ENCODE measurements at regions not wholly inside any gene's neighbourhood (a gene's known extent, or its start where the extent isn't known, plus 50 kb on each side); places are given as distances from the start of the nearest gene placed in this dataset.
A peak's percentile ranks its signal among the peaks of the same experiment; 100 is the strongest.
"Not testable (repeated sequence)": the region's sequence is repeated elsewhere in the genome, so short reads cannot be mapped to it uniquely, and the experiment has no call there.

DNA sequence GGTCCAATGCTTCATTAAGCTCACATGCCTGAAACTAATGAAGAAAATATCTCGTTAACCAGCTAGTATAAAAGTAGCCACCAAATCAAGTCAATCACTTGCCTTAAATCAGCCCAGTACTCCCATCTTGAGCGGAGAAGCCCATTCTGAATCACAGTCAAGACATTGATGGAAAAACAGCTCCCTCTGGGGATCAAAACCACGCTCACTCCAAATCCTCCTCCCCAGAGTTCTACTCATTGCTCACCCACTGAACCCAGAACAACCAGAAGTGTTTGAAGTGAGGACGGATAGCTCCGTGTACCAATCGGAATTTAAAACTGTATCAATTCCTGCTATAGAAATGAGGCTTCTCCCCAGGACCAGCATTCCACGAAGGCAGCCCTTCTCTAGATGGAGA is 163.3 kb downstream of the UNC93B1 start:
- H3K36me3 ChIP-seq (replicated peaks in 1 of 2; ENCODE audit: control insufficient read depth in 1 of 2, insufficient read depth in 2 of 2, low read length in 2 of 2); H3K9ac ChIP-seq (ENCODE audit: insufficient read depth, low read length, poor library complexity, severe bottlenecking); H3K27me3 ChIP-seq (ENCODE audit: control insufficient read depth in 2 of 2, insufficient read depth in 2 of 2, low read length in 2 of 2); H3K27ac ChIP-seq (ENCODE audit: low read depth in 1 of 2, low read length in 2 of 2); H3K9me3 ChIP-seq (replicated peaks in 1 of 2; ENCODE audit: control insufficient read depth in 1 of 2, insufficient read depth in 1 of 2, low read length in 2 of 2); H3K4me1 Mint-ChIP-seq; H3K79me2 ChIP-seq (ENCODE audit: insufficient read depth, low read length); H3K9me3 Mint-ChIP-seq; DNase-seq; H2AFZ ChIP-seq (ENCODE audit: insufficient read depth, low read depth, low read length, poor library complexity, severe bottlenecking); H3K4me2 ChIP-seq (replicated peaks; ENCODE audit: extremely low read depth, low read length, poor library complexity, severe bottlenecking); H3K36me3 Mint-ChIP-seq; H3K4me1 ChIP-seq (ENCODE audit: control insufficient read depth in 1 of 2, insufficient read depth in 2 of 2, low read length in 2 of 2); H3K27ac Mint-ChIP-seq; intact Hi-C loops (cut with micrococcal nuclease); H3K4me3 ChIP-seq (replicated peaks in 1 of 3; ENCODE audit: low read depth in 2 of 3, low read length in 3 of 3); H4K20me1 ChIP-seq (ENCODE audit: insufficient read depth, low read length): not testable (repeated sequence)
- Mint-ChIP-seq H3K27me3 (ENCODE audit: low read depth in 3 of 3) (peaks cover 10 to 20% (median 15%) of the 10 kb centered on the region in 3 donors), H3K4me3 (peak overlapping the region in 1 of 2 donors; percentile 26)
- WGBS (ENCODE audit: insufficient coverage), result 60% methylated on average over 2 of the region's 7 CpGs

- H3K27ac Mint-ChIP-seq; intact Hi-C loops (cut with micrococcal nuclease); H3K36me3 ChIP-seq (replicated peaks in 1 of 2; ENCODE audit: control insufficient read depth in 1 of 2, insufficient read depth in 2 of 2, low read length in 2 of 2); H3K9me3 ChIP-seq (replicated peaks in 1 of 2; ENCODE audit: control insufficient read depth in 1 of 2, insufficient read depth in 1 of 2, low read length in 2 of 2); H3K27me3 ChIP-seq (ENCODE audit: control insufficient read depth in 2 of 2, insufficient read depth in 2 of 2, low read length in 2 of 2); H3K9ac ChIP-seq (ENCODE audit: insufficient read depth, low read length, poor library complexity, severe bottlenecking); H4K20me1 ChIP-seq (ENCODE audit: insufficient read depth, low read length); H3K4me1 Mint-ChIP-seq; H3K4me2 ChIP-seq (replicated peaks; ENCODE audit: extremely low read depth, low read length, poor library complexity, severe bottlenecking); H3K4me3 ChIP-seq (replicated peaks in 1 of 3; ENCODE audit: low read depth in 2 of 3, low read length in 3 of 3); H2AFZ ChIP-seq (ENCODE audit: insufficient read depth, low read depth, low read length, poor library complexity, severe bottlenecking); H3K27ac ChIP-seq (ENCODE audit: low read depth in 1 of 2, low read length in 2 of 2); H3K4me1 ChIP-seq (ENCODE audit: control insufficient read depth in 1 of 2, insufficient read depth in 2 of 2, low read length in 2 of 2); H3K36me3 Mint-ChIP-seq; H3K9me3 Mint-ChIP-seq; DNase-seq; H3K79me2 ChIP-seq (ENCODE audit: insufficient read depth, low read length); H3K4me3 Mint-ChIP-seq: not testable (repeated sequence)
- no CpG with 5 or more reads among the region's 7 CpGs for whole genome bisulfite sequencing (ENCODE audit: insufficient coverage)
- H3K27me3 Mint-ChIP-seq (ENCODE audit: low read depth in 3 of 3), result peaks cover 17 to 48% (median 21%) of the 10 kb centered on the region in 3 donors
These were observed 155.7 kb upstream of the ALDH3B2 start for GRCh38 chr11:67830152-67830551.

DNA sequence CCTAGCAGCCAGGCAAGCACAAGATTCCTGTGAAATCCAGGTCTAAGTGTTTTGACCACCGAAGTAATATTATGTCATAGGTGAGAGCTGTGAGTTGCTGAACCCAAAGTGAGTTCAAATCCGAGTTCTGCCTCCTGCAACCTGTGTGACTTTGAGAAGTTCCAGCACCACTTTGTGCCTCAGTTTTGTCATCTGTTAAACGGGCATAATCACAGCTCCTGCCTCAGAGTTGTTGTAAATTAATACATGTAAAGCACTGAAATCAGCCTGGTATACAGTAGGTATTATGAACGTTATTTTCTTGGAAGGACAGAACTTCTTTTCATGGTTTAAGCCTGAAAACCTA is 152.5 kb upstream of the ALDH3B2 start:
- H3K4me1 ChIP-seq (ENCODE audit: control insufficient read depth in 1 of 2, insufficient read depth in 2 of 2, low read length in 2 of 2); H3K4me1 Mint-ChIP-seq; H3K36me3 Mint-ChIP-seq; H4K20me1 ChIP-seq (ENCODE audit: insufficient read depth, low read length); H3K36me3 ChIP-seq (replicated peaks in 1 of 2; ENCODE audit: control insufficient read depth in 1 of 2, insufficient read depth in 2 of 2, low read length in 2 of 2); H3K27ac Mint-ChIP-seq; H3K9me3 ChIP-seq (replicated peaks in 1 of 2; ENCODE audit: control insufficient read depth in 1 of 2, insufficient read depth in 1 of 2, low read length in 2 of 2); H3K27me3 ChIP-seq (ENCODE audit: control insufficient read depth in 2 of 2, insufficient read depth in 2 of 2, low read length in 2 of 2); intact Hi-C loops (cut with micrococcal nuclease); DNase-seq; H3K79me2 ChIP-seq (ENCODE audit: insufficient read depth, low read length); H3K27ac ChIP-seq (ENCODE audit: low read depth in 1 of 2, low read length in 2 of 2); H3K9ac ChIP-seq (ENCODE audit: insufficient read depth, low read length, poor library complexity, severe bottlenecking); H3K9me3 Mint-ChIP-seq; H2AFZ ChIP-seq (ENCODE audit: insufficient read depth, low read depth, low read length, poor library complexity, severe bottlenecking); H3K4me2 ChIP-seq (replicated peaks; ENCODE audit: extremely low read depth, low read length, poor library complexity, severe bottlenecking); H3K4me3 ChIP-seq (replicated peaks in 1 of 3; ENCODE audit: low read depth in 2 of 3, low read length in 3 of 3): not testable (repeated sequence)
- H3K27me3 Mint-ChIP-seq (ENCODE audit: low read depth in 3 of 3), result peaks cover 17 to 58% (median 31%) of the 10 kb centered on the region in 3 donors
- H3K4me3 Mint-ChIP-seq, result peak overlapping the region in 1 of 2 donors; percentile 65
- WGBS (ENCODE audit: insufficient coverage), result 29% methylated on average over 2 of the region's 4 CpGs

DNA sequence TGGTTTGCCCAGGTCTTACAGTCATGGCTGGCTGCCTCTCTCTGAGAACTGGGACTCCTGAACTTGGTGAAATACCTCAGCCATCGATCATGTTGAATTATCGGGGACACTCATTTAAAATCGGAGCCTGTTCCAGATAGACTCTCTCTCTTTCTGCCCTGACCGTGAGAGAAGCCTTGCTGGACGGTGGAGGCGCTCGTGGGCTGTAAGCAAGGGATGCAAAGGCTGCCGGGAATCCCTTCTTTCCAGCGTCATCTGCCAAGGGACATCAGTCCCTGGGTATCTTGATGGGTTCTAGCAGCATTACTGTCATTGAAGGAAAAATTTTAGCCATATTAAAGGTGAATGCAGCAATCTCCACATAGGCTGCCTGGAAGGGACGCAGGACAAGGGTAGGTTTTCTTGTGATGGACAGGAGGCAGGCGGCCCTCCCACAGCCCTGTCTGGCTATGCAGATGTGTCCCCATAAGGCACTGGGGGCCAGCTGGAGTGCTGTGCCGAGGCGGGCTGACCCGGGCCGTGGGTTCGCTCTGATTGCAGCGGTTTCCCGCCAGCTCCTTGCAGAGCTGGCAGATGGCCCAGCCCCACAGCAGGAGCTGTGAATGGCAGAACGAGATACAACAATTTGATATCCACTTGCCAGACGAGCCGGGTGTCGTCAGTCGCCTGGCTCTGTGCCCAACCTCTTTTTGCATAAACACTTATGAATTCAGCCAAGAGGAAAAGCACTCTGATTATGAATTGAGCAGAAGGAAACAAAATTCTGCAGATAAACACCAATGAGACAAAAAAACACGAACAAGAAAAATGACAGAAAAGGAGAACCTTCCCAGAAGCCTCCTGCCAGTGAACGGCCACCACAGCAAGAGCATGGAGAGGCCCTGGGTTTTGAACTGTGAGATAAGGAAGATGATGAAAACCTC is 151.9 kb upstream of the ALDH3B2 start:
- H3K9me3 Mint-ChIP-seq; H3K27me3 ChIP-seq (ENCODE audit: control insufficient read depth in 2 of 2, insufficient read depth in 2 of 2, low read length in 2 of 2); H3K79me2 ChIP-seq (ENCODE audit: insufficient read depth, low read length); H3K27ac ChIP-seq (ENCODE audit: low read depth in 1 of 2, low read length in 2 of 2); H4K20me1 ChIP-seq (ENCODE audit: insufficient read depth, low read length); H3K4me1 ChIP-seq (ENCODE audit: control insufficient read depth in 1 of 2, insufficient read depth in 2 of 2, low read length in 2 of 2); DNase-seq; H3K36me3 ChIP-seq (replicated peaks in 1 of 2; ENCODE audit: control insufficient read depth in 1 of 2, insufficient read depth in 2 of 2, low read length in 2 of 2); H3K4me1 Mint-ChIP-seq; H3K9me3 ChIP-seq (replicated peaks in 1 of 2; ENCODE audit: control insufficient read depth in 1 of 2, insufficient read depth in 1 of 2, low read length in 2 of 2); H3K4me2 ChIP-seq (replicated peaks; ENCODE audit: extremely low read depth, low read length, poor library complexity, severe bottlenecking); H3K4me3 ChIP-seq (replicated peaks in 1 of 3; ENCODE audit: low read depth in 2 of 3, low read length in 3 of 3); intact Hi-C loops (cut with micrococcal nuclease); H3K9ac ChIP-seq (ENCODE audit: insufficient read depth, low read length, poor library complexity, severe bottlenecking); H3K36me3 Mint-ChIP-seq: not testable (repeated sequence)
- peaks cover 16 to 55% (median 31%) of the 10 kb centered on the region in 3 donors for H3K27me3 Mint-ChIP-seq (ENCODE audit: low read depth in 3 of 3)
- H2AFZ ChIP-seq (ENCODE audit: insufficient read depth, low read depth, low read length, poor library complexity, severe bottlenecking), result peak overlapping the region; percentile 21
- WGBS (ENCODE audit: insufficient coverage), result 30% methylated on average over 17 of the region's 25 CpGs
- H3K27ac Mint-ChIP-seq, result peak overlapping the region in 1 of 7 donors; percentile 10
- H3K4me3 Mint-ChIP-seq, result peak overlapping the region in 1 of 2 donors; percentile 65

Measured in CD14-positive monocyte (primary cell).